ENCODE measurements at regions not wholly inside any gene's neighbourhood (a gene's known extent, or its start where the extent isn't known, plus 50 kb on each side); places are given as distances from the start of the nearest gene placed in this dataset.

- DNase-seq (ENCODE audit: low spot score), result no peak
These were observed 198.7 kb downstream of the SKIDA1 start for GRCh38 chr10:21326594-21327288.

- DNase-seq (ENCODE audit: low spot score), result no peak
These were observed 206.8 kb downstream of the SKIDA1 start for GRCh38 chr10:21318540-21319167.

- DNase-seq (ENCODE audit: low spot score), result no peak
These were observed 207.6 kb downstream of the SKIDA1 start for GRCh38 chr10:21317902-21318301.

GRCh38 chr10:21315645-21316220, 209.7 kb downstream of the SKIDA1 start:
- DNase-seq (ENCODE audit: low spot score), result peak; percentile 89

GRCh38 chr10:21314906-21315644, 210.4 kb downstream of the SKIDA1 start:
- DNase-seq (ENCODE audit: low spot score), result peak; percentile 60

- no peak for DNase-seq (ENCODE audit: low spot score)
These were observed 211.3 kb downstream of the SKIDA1 start for GRCh38 chr10:21314111-21314626.

DNA sequence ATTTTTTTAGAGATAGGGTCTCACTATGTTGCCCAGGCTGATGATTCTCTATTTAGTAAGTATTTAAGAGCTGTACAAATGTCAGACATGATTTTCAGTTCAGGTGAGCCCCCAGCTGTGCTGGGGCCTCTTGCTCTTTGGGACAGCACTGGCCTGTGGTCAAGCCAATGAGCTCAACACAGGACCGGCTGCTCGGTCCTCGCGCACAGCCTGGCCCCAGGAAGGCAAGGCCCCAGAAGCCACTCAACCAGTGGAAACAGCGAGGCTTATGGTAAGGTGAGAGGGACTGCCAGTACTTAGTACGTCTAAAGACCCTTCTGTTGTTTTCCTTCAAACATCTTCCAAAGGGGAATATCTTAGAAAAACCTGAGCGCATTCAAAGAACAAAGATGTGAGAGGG, 211.8 kb downstream of the SKIDA1 start:
- no peak for DNase-seq (ENCODE audit: low spot score)

DNA sequence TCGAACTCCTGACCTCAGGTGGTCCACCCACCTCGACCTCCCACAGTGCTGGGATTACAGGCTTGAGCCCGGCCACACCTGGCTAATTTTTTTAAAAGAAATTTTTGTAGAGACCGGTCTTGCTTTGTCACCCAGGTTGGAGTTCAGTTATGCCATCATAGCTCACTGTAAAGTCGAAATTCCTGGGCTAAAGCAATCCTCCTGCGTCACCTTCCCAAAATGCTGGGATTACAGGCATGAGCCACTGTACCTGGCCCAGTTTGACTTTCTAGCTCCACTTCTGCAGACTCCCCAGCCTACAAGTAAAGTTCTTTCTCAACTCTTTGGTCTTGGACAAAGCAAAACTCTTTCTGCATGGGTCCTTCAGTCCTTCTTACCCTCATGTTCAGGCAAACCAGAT, 214.1 kb downstream of the SKIDA1 start:
- no peak for DNase-seq (ENCODE audit: low spot score)

- no peak for DNase-seq (ENCODE audit: low spot score)
These were observed 216.1 kb downstream of the SKIDA1 start for GRCh38 chr10:21309427-21309826.

DNA sequence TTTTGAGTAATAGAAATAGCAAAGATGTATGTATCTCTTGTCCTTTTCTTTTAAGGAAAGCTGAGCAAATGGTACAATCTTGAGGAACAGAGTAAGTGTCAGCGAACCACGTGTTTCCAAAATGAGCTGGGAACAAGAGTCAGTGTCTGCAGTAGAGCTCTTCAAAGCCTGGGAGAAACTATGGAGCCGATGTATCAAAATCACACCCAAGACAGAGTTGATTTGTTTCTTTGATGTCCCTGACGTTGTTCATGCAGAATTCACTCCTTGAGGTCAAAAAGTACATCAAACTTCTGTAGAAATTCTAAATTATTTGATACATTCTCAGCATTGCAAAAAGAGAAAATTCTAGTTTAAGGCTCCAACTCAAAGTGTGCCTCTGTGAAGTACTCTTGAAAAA, 216.5 kb downstream of the SKIDA1 start:
- DNase-seq (ENCODE audit: low spot score), result no peak

- no peak for DNase-seq (ENCODE audit: low spot score)
These were observed 217.5 kb downstream of the SKIDA1 start for GRCh38 chr10:21308018-21308417.

- no peak for DNase-seq (ENCODE audit: low spot score)
These were observed 220.9 kb downstream of the SKIDA1 start for GRCh38 chr10:21304608-21305007.

DNA sequence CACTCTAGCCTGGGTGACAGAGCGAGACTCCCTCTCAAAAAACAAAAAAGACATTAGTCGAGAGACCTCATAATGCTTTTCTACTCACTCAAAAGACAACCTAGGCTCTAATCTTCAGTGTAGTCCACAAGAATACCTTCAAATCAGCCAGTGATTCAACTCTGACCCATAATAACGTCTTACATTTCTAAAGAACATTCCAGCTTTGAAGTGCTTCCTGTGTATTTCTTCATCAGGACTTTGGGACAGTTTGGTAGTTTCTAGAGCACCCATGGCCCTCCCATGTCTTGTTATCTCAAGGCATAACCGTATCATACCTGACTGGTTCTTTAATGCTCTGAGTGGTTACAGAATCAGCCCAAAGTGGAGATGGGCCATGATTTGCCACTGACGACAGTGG, 221.3 kb downstream of the SKIDA1 start:
- no peak for DNase-seq (ENCODE audit: low spot score)

GRCh38 chr10:21300551-21300950, 224.9 kb downstream of the SKIDA1 start:
- DNase-seq (ENCODE audit: low spot score), result no peak

DNA sequence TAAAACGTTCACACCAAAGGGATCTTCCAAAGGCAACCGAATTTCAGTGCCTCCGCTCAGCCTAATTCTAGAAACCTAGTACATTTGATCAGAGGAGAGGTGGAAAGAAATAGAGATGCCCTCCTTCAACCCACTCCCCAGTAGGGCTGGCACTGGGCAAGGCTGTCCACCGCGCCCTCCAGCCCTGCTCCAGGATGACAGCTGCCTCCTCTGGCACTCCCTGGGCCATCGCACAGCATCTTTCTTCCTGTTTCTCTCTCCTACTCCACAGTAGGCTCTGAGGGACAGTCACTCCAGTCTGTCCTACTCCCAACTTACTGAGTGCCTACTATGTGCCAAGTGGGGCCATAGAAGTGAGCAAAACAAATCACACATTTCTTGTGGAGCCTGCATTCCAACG, 226.2 kb downstream of the SKIDA1 start:
- no peak for DNase-seq (ENCODE audit: low spot score)

- DNase-seq (ENCODE audit: low spot score), result no peak
These were observed 226.8 kb downstream of the SKIDA1 start for GRCh38 chr10:21298701-21299100.

GRCh38 chr10:21297603-21298383, 227.7 kb downstream of the SKIDA1 start:
- no peak for DNase-seq (ENCODE audit: low spot score)

- no peak for DNase-seq (ENCODE audit: low spot score)
These were observed 228.7 kb downstream of the SKIDA1 start for GRCh38 chr10:21296575-21297355.

- no peak for DNase-seq (ENCODE audit: low spot score)
These were observed 231.7 kb downstream of the SKIDA1 start for GRCh38 chr10:21293518-21294356.
